Spleen (tissue), 7 donors: ENCODE measurements at regions not wholly inside any gene's neighbourhood (a gene's known extent, or its start where the extent isn't known, plus 50 kb on each side); places are given as distances from the start of the nearest gene placed in this dataset.

Source experiments
- CTCF ChIP-seq, 11 experiments: fragments of 200-600 bp in 7 of 11; fragments of 450-650 bp in 4 of 11; sonication (generic) in 4 of 11; IDR thresholded peaks in 8 of 11; conservative IDR thresholded peaks in 3 of 11; 1 replicate in 7 of 11; 2 replicates in 4 of 11; pipeline versions ENCODE4 v1.4.0 to v1.8.0; 2016 to 2021; ENCODE audit warnings: antibody characterized with exemption in 11 of 11, inconsistent platforms in 4 of 11, mild to moderate bottlenecking in 1 of 11
- POLR2A ChIP-seq, 3 donors: fragments of 450-650 bp; IDR thresholded peaks; one replicate each; pipeline ENCODE4 v1.5.1; 2017; ENCODE audit warnings: antibody characterized with exemption in 3 of 3, mild to moderate bottlenecking in 1 of 3
- POLR2AphosphoS5 ChIP-seq, 3 donors: sonication (generic); formaldehyde crosslinking; IDR thresholded peaks; one replicate each; pipeline ENCODE4 v1.5.1; 2017; ENCODE audit warnings: antibody characterized with exemption in 3 of 3
- donor health status: DM: no; HTN: no; CAD: no; lungs with moderate emphysema.
- donor health status: DM: no; HTN: no; CAD: no.
- donor health status: DM: no; HTN: no; CAD: no.

GRCh38 chr14:61994589-61994988 lies 232.4 kb downstream of the SNAPC1 start:
- TF ChIP-seq CTCF (IDR thresholded peaks at IDR 0.05 in 8 of 11, conservative IDR thresholded peaks at IDR 0.05 in 3 of 11) (no peak), POLR2A (IDR thresholded peaks at IDR 0.05) (no peak), POLR2AphosphoS5 (IDR thresholded peaks at IDR 0.05) (no peak)
